H1 (cell line): ENCODE measurements at regions not wholly inside any gene's neighbourhood (a gene's known extent, or its start where the extent isn't known, plus 50 kb on each side); places are given as distances from the start of the nearest gene placed in this dataset.

Experiments used
- CTCF ChIA-PET: fragments of 300-600 bp; sonication (Branson Sonifier 250); formaldehyde crosslinking; loops from one replicate; lab custom pipeline; 2021; ENCODE audit not compliant: partially characterized antibody; lab: Charles Lee
- POLR2A ChIA-PET: fragments of 300-600 bp; sonication (Branson Sonifier 250); formaldehyde crosslinking; loops from one replicate; lab custom pipeline; 2021; ENCODE audit warnings: inconsistent platforms; ENCODE audit not compliant: partially characterized antibody; lab: Charles Lee
- DNase-seq, 2 experiments: peaks; one replicate each; pipeline versions ENCODE4 v3.0.0 to v3.0.0-alpha.2; 2010 to 2022; ENCODE audit warnings: low spot score in 2 of 2, low read depth in 1 of 2, mixed read lengths in 1 of 2
- FAIRE-seq: peaks from 2 replicates; lab custom pipeline; 2011; peaks lifted over from hg19 to GRCh38; lab: Jason Lieb, UNC
- H2AFZ ChIP-seq: 2 replicates; pipeline ENCODE4 v1.8.1; 2012; ENCODE audit warnings: low read length, inconsistent platforms
- H2AK5ac ChIP-seq: 2 replicates; pipeline ENCODE4 v1.6.1; 2013; ENCODE audit warnings: low read depth, low read length
- H2BK120ac ChIP-seq: replicated peaks from 2 replicates; pipeline ENCODE3; 2013; ENCODE audit warnings: low read depth, low read length, inconsistent platforms
- H2BK12ac ChIP-seq: 2 replicates; pipeline ENCODE4 v1.6.1; 2013; ENCODE audit warnings: low read depth, low read length
- H2BK15ac ChIP-seq: 2 replicates; pipeline ENCODE4 v1.6.1; 2013; ENCODE audit warnings: low read length
- H2BK20ac ChIP-seq: 2 replicates; pipeline ENCODE4 v1.6.1; 2013; ENCODE audit warnings: low read length
- H2BK5ac ChIP-seq: 2 replicates; pipeline ENCODE4 v1.6.1; 2013; ENCODE audit warnings: low read depth, low read length
- H3K14ac ChIP-seq: 2 replicates; pipeline ENCODE4 v1.6.1; 2013; ENCODE audit warnings: inconsistent platforms; ENCODE audit not compliant: insufficient read length
- H3K18ac ChIP-seq: 2 replicates; pipeline ENCODE4 v1.6.1; 2013; ENCODE audit warnings: low read length; ENCODE audit errors: extremely low read depth
- H3K23ac ChIP-seq: 2 replicates; pipeline ENCODE4 v1.6.1; 2013; ENCODE audit warnings: inconsistent platforms; ENCODE audit not compliant: insufficient read length
- H3K23me2 ChIP-seq: 2 replicates; pipeline ENCODE4 v1.6.1; 2013; ENCODE audit warnings: low read depth, low read length
- H3K27ac ChIP-seq: 2 replicates; pipeline ENCODE4 v1.6.1; 2011; ENCODE audit warnings: low read depth, low read length, inconsistent platforms
- H3K27me3 ChIP-seq, 4 experiments: replicated peaks in 1 of 4; 1 replicate in 1 of 4; 2 replicates in 3 of 4; pipeline versions ENCODE4 v1.6.1 to v1.8.1; 2011 to 2013; ENCODE audit warnings: low read length in 3 of 4, mild to moderate bottlenecking in 3 of 4, inconsistent platforms in 2 of 4, mixed read lengths in 2 of 4, moderate library complexity in 1 of 4; ENCODE audit not compliant: control insufficient read depth in 3 of 4, insufficient read depth in 3 of 4; ENCODE audit errors: extremely low read depth in 1 of 4
- H3K36me3 ChIP-seq, 4 experiments: 2 replicates each; pipeline versions ENCODE4 v1.6.1 to v1.8.1; 2011 to 2013; ENCODE audit warnings: mild to moderate bottlenecking in 4 of 4, low read length in 3 of 4, moderate library complexity in 2 of 4, control low read depth in 1 of 4, inconsistent platforms in 1 of 4; ENCODE audit not compliant: insufficient read depth in 4 of 4, control insufficient read depth in 2 of 4
- H3K4ac ChIP-seq: replicated peaks from 2 replicates; pipeline ENCODE3; 2013; ENCODE audit warnings: low read length, low read depth, mixed read lengths, inconsistent platforms; ENCODE audit not compliant: insufficient read length
- H3K4me1 ChIP-seq, 4 experiments: replicated peaks in 1 of 4; 1 replicate in 1 of 4; 2 replicates in 3 of 4; pipeline versions ENCODE4 v1.6.1 to v1.8.1; 2011 to 2013; ENCODE audit warnings: low read length in 3 of 4, inconsistent platforms in 2 of 4, mixed read lengths in 1 of 4; ENCODE audit not compliant: insufficient read depth in 4 of 4, control insufficient read depth in 3 of 4
- H3K4me2 ChIP-seq, 2 experiments: 2 replicates each; pipeline versions ENCODE4 v1.6.1 to v1.8.1; 2011 to 2013; ENCODE audit warnings: low read depth in 2 of 2, low read length in 2 of 2, control low read depth in 1 of 2, inconsistent platforms in 1 of 2, mild to moderate bottlenecking in 1 of 2; ENCODE audit not compliant: insufficient read depth in 1 of 2
- H3K4me3 ChIP-seq, 4 experiments: fragments of 200-600, 300-600 bp in 1 of 4; sonication (generic), shearing (Covaris generic), sonication (Bioruptor Twin) in 1 of 4; 2 replicates each; pipeline versions ENCODE4 v1.5.1 to v1.8.1; 2011 to 2016; ENCODE audit warnings: low read length in 4 of 4, low read depth in 3 of 4, control low read depth in 2 of 4, inconsistent platforms in 2 of 4, mild to moderate bottlenecking in 2 of 4, mixed read lengths in 1 of 4, moderate library complexity in 1 of 4; ENCODE audit not compliant: insufficient read depth in 2 of 4; ENCODE audit errors: extremely low read depth in 1 of 4
- H3K56ac ChIP-seq: replicated peaks from 2 replicates; pipeline ENCODE3; 2013; ENCODE audit warnings: low read depth, mild to moderate bottlenecking, mixed read lengths, low read length, inconsistent platforms; ENCODE audit not compliant: insufficient read length
- H3K79me1 ChIP-seq: 2 replicates; pipeline ENCODE4 v1.6.1; 2013; ENCODE audit warnings: low read depth, low read length, control low read depth
- H3K79me2 ChIP-seq, 2 experiments: 2 replicates each; pipeline versions ENCODE4 v1.6.1 to v1.8.1; 2012 to 2013; ENCODE audit warnings: low read length in 2 of 2, mild to moderate bottlenecking in 2 of 2, inconsistent platforms in 1 of 2; ENCODE audit not compliant: insufficient read depth in 2 of 2, control insufficient read depth in 1 of 2
- H3K9ac ChIP-seq, 4 experiments: replicated peaks in 1 of 4; 1 replicate in 1 of 4; 2 replicates in 3 of 4; pipeline versions ENCODE4 v1.6.1 to v1.8.1; 2011 to 2013; ENCODE audit warnings: low read depth in 3 of 4, low read length in 3 of 4, control low read depth in 2 of 4, mild to moderate bottlenecking in 2 of 4, moderate library complexity in 2 of 4, inconsistent platforms in 1 of 4; ENCODE audit errors: extremely low read depth in 1 of 4
- H3K9me3 ChIP-seq, 2 experiments: 2 replicates each; pipeline versions ENCODE4 v1.6.1 to v1.8.1; 2012 to 2013; ENCODE audit warnings: mild to moderate bottlenecking in 2 of 2, moderate library complexity in 2 of 2, control low read depth in 1 of 2, inconsistent platforms in 1 of 2, low read depth in 1 of 2, low read length in 1 of 2, mixed read lengths in 1 of 2; ENCODE audit not compliant: insufficient read depth in 2 of 2
- H4K20me1 ChIP-seq, 2 experiments: replicated peaks in 1 of 2; 2 replicates each; pipeline versions ENCODE3 to v1.8.1; 2011 to 2013; ENCODE audit warnings: inconsistent platforms in 2 of 2, low read length in 2 of 2, mild to moderate bottlenecking in 1 of 2; ENCODE audit not compliant: insufficient read depth in 2 of 2, control insufficient read depth in 1 of 2
- H4K5ac ChIP-seq: 2 replicates; pipeline ENCODE4 v1.6.1; 2013; ENCODE audit warnings: low read length, low read depth, mixed read lengths, inconsistent platforms; ENCODE audit not compliant: insufficient read length
- H4K8ac ChIP-seq: 2 replicates; pipeline ENCODE4 v1.8.0; 2013; ENCODE audit warnings: mild to moderate bottlenecking, moderate library complexity, low read length, inconsistent platforms; ENCODE audit not compliant: insufficient read depth; ENCODE audit errors: extremely low read depth
- H4K91ac ChIP-seq: replicated peaks from 2 replicates; pipeline ENCODE3; 2013; ENCODE audit warnings: low read length, mixed read lengths, inconsistent platforms; ENCODE audit not compliant: insufficient read length
- EGR1 ChIP-seq: IDR thresholded peaks from 2 replicates; pipeline ENCODE4 v1.6.1; 2011; ENCODE audit warnings: low read depth, low read length, borderline replicate concordance
- EZH2 ChIP-seq: fragments of 200-600 bp; sonication (generic); IDR thresholded peaks from 2 replicates; pipeline ENCODE4 v1.7.1; 2012; ENCODE audit warnings: low read depth, mild to moderate bottlenecking, moderate library complexity, low read length, inconsistent platforms; ENCODE audit not compliant: severe bottlenecking
- TBP ChIP-seq: IDR thresholded peaks from 2 replicates; pipeline ENCODE4 v1.6.1; 2011; ENCODE audit warnings: low read depth, low read length, improper control_type of control experiment

- DNase-seq (no peak), FAIRE-seq (no peak)
- CTCF ChIA-PET: no interaction called here
Measured at GRCh38 chr14:26833621-26834176, 235.9 kb upstream of the NOVA1 start.

More at GRCh38 chr14:26833621-26834176, 235.9 kb upstream of the NOVA1 start:
- no peaks in the 10 kb centered on the region for H3K27me3 ChIP-seq
- H4K5ac ChIP-seq: no peak overlapping the region
- no peak overlapping the region for H3K14ac ChIP-seq
- H4K20me1 ChIP-seq: no peaks in the 10 kb centered on the region
- H3K18ac ChIP-seq: no peak overlapping the region
- no peak overlapping the region for H2BK5ac ChIP-seq
- POLR2A ChIA-PET: no interaction called here
- no peaks in the 10 kb centered on the region for H3K79me1 ChIP-seq
- no peaks in the 10 kb centered on the region for H3K4me1 ChIP-seq
- H3K4ac ChIP-seq: no peak overlapping the region
- H2BK120ac ChIP-seq: no peak overlapping the region
- H3K23me2 ChIP-seq: no peaks in the 10 kb centered on the region
- H4K8ac ChIP-seq: no peak overlapping the region
- H2BK20ac ChIP-seq: no peak overlapping the region
- H2BK12ac ChIP-seq: no peak overlapping the region
- H2AK5ac ChIP-seq: no peak overlapping the region
- no peaks in the 10 kb centered on the region for H3K79me2 ChIP-seq
- H3K9ac ChIP-seq: no peak overlapping the region
- no peak overlapping the region for H2BK15ac ChIP-seq
- no peak overlapping the region for H2AFZ ChIP-seq
- H4K91ac ChIP-seq: no peak overlapping the region
- H3K27ac ChIP-seq: no peak overlapping the region
- H3K36me3 ChIP-seq: no peaks in the 10 kb centered on the region
- no peaks in the 10 kb centered on the region for H3K9me3 ChIP-seq
- H3K23ac ChIP-seq: no peak overlapping the region
- no peak for TF ChIP-seq TBP
- no peak for TF ChIP-seq EZH2
- no peak for TF ChIP-seq EGR1
- no peak overlapping the region for H3K4me2 ChIP-seq
- no peak overlapping the region for H3K56ac ChIP-seq
- no peak overlapping the region for H3K4me3 ChIP-seq
